ENCODE measurements at regions not wholly inside any gene's neighbourhood (a gene's known extent, or its start where the extent isn't known, plus 50 kb on each side); places are given as distances from the start of the nearest gene placed in this dataset.

- peaks cover 37% of the 10 kb centered on the region for H3K27me3 ChIP-seq (ENCODE audit: insufficient read depth, low read depth, low read length)
- no peak overlapping the region for H3K27ac ChIP-seq (ENCODE audit: low read length)
Observed at GRCh38 chr9:84139296-84140070, 158.9 kb downstream of the RMI1 start.

More at GRCh38 chr9:84139296-84140070, 158.9 kb downstream of the RMI1 start:
- no peaks in the 10 kb centered on the region for H4K20me1 ChIP-seq (ENCODE audit: insufficient read depth)
- H3K9me3 ChIP-seq (ENCODE audit: low read length), result no peaks in the 10 kb centered on the region
- H3K9ac ChIP-seq (ENCODE audit: low read length), result no peak overlapping the region
- no peak overlapping the region for H2AFZ ChIP-seq (ENCODE audit: low read depth, low read length)
- H3K4me2 ChIP-seq (ENCODE audit: low read length), result no peak overlapping the region
- H3K36me3 ChIP-seq (ENCODE audit: insufficient read depth, low read length), result no peaks in the 10 kb centered on the region
- H3K9me2 ChIP-seq (ENCODE audit: insufficient read depth, low read length), result no peaks in the 10 kb centered on the region
- no peak overlapping the region for H3K4me3 ChIP-seq (ENCODE audit: low read length)
- H3K79me2 ChIP-seq (replicated peaks; ENCODE audit: insufficient read depth, low read length), result no peaks in the 10 kb centered on the region
- H3F3A ChIP-seq (ENCODE audit: insufficient read depth, low read length, poor library complexity, severe bottlenecking), result no peaks in the 10 kb centered on the region
- no peak for TF ChIP-seq EP300 (conservative IDR thresholded peaks at IDR 0.05; ENCODE audit: poor library complexity, severe bottlenecking)
- TF ChIP-seq POLR2AphosphoS5 (IDR thresholded peaks at IDR 0.05), result no peak
- no peak for TF ChIP-seq CTCF (IDR thresholded peaks at IDR 0.05; ENCODE audit: poor library complexity, severe bottlenecking)
- TF ChIP-seq MXI1 (conservative IDR thresholded peaks at IDR 0.05; ENCODE audit: poor library complexity, severe bottlenecking), result no peak
- no peak for TF ChIP-seq REST (IDR thresholded peaks at IDR 0.05; ENCODE audit: borderline replicate concordance)
- no peak for TF ChIP-seq TAF1 (IDR thresholded peaks at IDR 0.05; ENCODE audit: low read depth)
- TF ChIP-seq RAD21 (conservative IDR thresholded peaks at IDR 0.05), result no peak
- TF ChIP-seq SMC3 (conservative IDR thresholded peaks at IDR 0.05; ENCODE audit: poor library complexity), result no peak
- no peak for TF ChIP-seq EZH2 (IDR thresholded peaks at IDR 0.05; ENCODE audit: borderline replicate concordance, insufficient read depth, low read length, poor library complexity, severe bottlenecking)

Measured in neural cell (in vitro differentiated cells).